Kidney epithelial cell (primary cell): ENCODE measurements at regions not wholly inside any gene's neighbourhood (a gene's known extent, or its start where the extent isn't known, plus 50 kb on each side); places are given as distances from the start of the nearest gene placed in this dataset.

Experiments used
- DNase-seq: peaks from one replicate; pipeline ENCODE4 v3.0.0-alpha.2; 2010; ENCODE audit warnings: low read depth
- H3K27me3 ChIP-seq: 2 replicates; pipeline ENCODE4 v1.6.0; 2011; ENCODE audit warnings: low read length; ENCODE audit not compliant: control insufficient read depth, insufficient read depth
- H3K36me3 ChIP-seq: 2 replicates; pipeline ENCODE4 v1.5.1; 2011; ENCODE audit warnings: low read length; ENCODE audit not compliant: control insufficient read depth, insufficient read depth
- H3K4me3 ChIP-seq: 2 replicates; pipeline ENCODE4 v1.5.1; 2011; ENCODE audit warnings: low read depth, mild to moderate bottlenecking, control low read depth, low read length
- CTCF ChIP-seq: IDR thresholded peaks from 2 replicates; pipeline ENCODE4 v1.5.1; 2011; ENCODE audit warnings: mild to moderate bottlenecking, moderate library complexity, low read length, control low read depth, inconsistent platforms; ENCODE audit not compliant: insufficient read depth, poor library complexity, severe bottlenecking

GRCh38 chr13:33763021-33763420, 54.9 kb upstream of the RFC3 start:
- no peak for TF ChIP-seq CTCF
- no peaks in the 10 kb centered on the region for H3K27me3 ChIP-seq
- DNase-seq, result no peak
- H3K4me3 ChIP-seq, result no peak overlapping the region
- H3K36me3 ChIP-seq, result no peaks in the 10 kb centered on the region

GRCh38 chr13:33764716-33765115, 53.2 kb upstream of the RFC3 start:
- Histone ChIP-seq H3K27me3 (no peaks in the 10 kb centered on the region), H3K36me3 (no peaks in the 10 kb centered on the region), H3K4me3 (no peak overlapping the region)
- no peak for TF ChIP-seq CTCF
- DNase-seq, result no peak

- TF ChIP-seq CTCF, result no peak
- no peak overlapping the region for H3K4me3 ChIP-seq
- H3K27me3 ChIP-seq, result no peaks in the 10 kb centered on the region
- no peak for DNase-seq
- H3K36me3 ChIP-seq, result no peaks in the 10 kb centered on the region
Observed at GRCh38 chr13:33766329-33767123, 51.4 kb upstream of the RFC3 start.

- Histone ChIP-seq H3K27me3 (no peaks in the 10 kb centered on the region), H3K36me3 (no peaks in the 10 kb centered on the region), H3K4me3 (no peak overlapping the region)
- no peak for DNase-seq
- no peak for TF ChIP-seq CTCF
Observed at GRCh38 chr13:33767140-33767539, 50.8 kb upstream of the RFC3 start.
